ENCODE measurements at regions not wholly inside any gene's neighbourhood (a gene's known extent, or its start where the extent isn't known, plus 50 kb on each side); places are given as distances from the start of the nearest gene placed in this dataset.
A peak's percentile ranks its signal among the peaks of the same experiment; 100 is the strongest.

GRCh38 chr5:167952278-167952995 is 339.0 kb upstream of the WWC1 start:
- no peak overlapping the region for H3K4me3 ChIP-seq (replicated peaks; ENCODE audit: low read depth, low read length)
- no peaks in the 10 kb centered on the region for H3K36me3 ChIP-seq (ENCODE audit: control insufficient read depth, insufficient read depth, low read length)
- no peak for TF ChIP-seq CTCF (IDR thresholded peaks at IDR 0.05; ENCODE audit: insufficient read depth, low read length, poor library complexity, severe bottlenecking)
- no peak for DNase-seq (ENCODE audit: extremely low read depth, insufficient read length)
- H3K27me3 ChIP-seq (replicated peaks; ENCODE audit: control insufficient read depth, insufficient read depth, low read length), result no peaks in the 10 kb centered on the region

GRCh38 chr5:167953151-167953798 is 338.2 kb upstream of the WWC1 start:
- Histone ChIP-seq H3K36me3 (ENCODE audit: control insufficient read depth, insufficient read depth, low read length) (no peaks in the 10 kb centered on the region), H3K4me3 (replicated peaks; ENCODE audit: low read depth, low read length) (no peak overlapping the region), H3K27me3 (replicated peaks; ENCODE audit: control insufficient read depth, insufficient read depth, low read length) (no peaks in the 10 kb centered on the region)
- TF ChIP-seq CTCF (IDR thresholded peaks at IDR 0.05; ENCODE audit: insufficient read depth, low read length, poor library complexity, severe bottlenecking), result no peak
- DNase-seq (ENCODE audit: extremely low read depth, insufficient read length), result no peak

GRCh38 chr5:167961731-167962130 is 329.7 kb upstream of the WWC1 start:
- no peak for TF ChIP-seq CTCF (IDR thresholded peaks at IDR 0.05; ENCODE audit: insufficient read depth, low read length, poor library complexity, severe bottlenecking)
- no peak overlapping the region for H3K4me3 ChIP-seq (replicated peaks; ENCODE audit: low read depth, low read length)
- DNase-seq (ENCODE audit: extremely low read depth, insufficient read length), result no peak
- no peaks in the 10 kb centered on the region; the same call in 1 of the 2 replicates for H3K27me3 ChIP-seq (replicated peaks; ENCODE audit: control insufficient read depth, insufficient read depth, low read length)
- no peaks in the 10 kb centered on the region for H3K36me3 ChIP-seq (ENCODE audit: control insufficient read depth, insufficient read depth, low read length)

- DNase-seq (ENCODE audit: extremely low read depth, insufficient read length), result no peak
- peak; percentile 19 for TF ChIP-seq CTCF (IDR thresholded peaks at IDR 0.05; ENCODE audit: insufficient read depth, low read length, poor library complexity, severe bottlenecking)
- no peaks in the 10 kb centered on the region for H3K36me3 ChIP-seq (ENCODE audit: control insufficient read depth, insufficient read depth, low read length)
- no peaks in the 10 kb centered on the region; the same call in 1 of the 2 replicates for H3K27me3 ChIP-seq (replicated peaks; ENCODE audit: control insufficient read depth, insufficient read depth, low read length)
- H3K4me3 ChIP-seq (replicated peaks; ENCODE audit: low read depth, low read length), result no peak overlapping the region
Measured at GRCh38 chr5:167964529-167964928, 326.9 kb upstream of the WWC1 start.

GRCh38 chr5:167965710-167966109 is 325.7 kb upstream of the WWC1 start:
- no peaks in the 10 kb centered on the region for H3K36me3 ChIP-seq (ENCODE audit: control insufficient read depth, insufficient read depth, low read length)
- no peak overlapping the region for H3K4me3 ChIP-seq (replicated peaks; ENCODE audit: low read depth, low read length)
- TF ChIP-seq CTCF (IDR thresholded peaks at IDR 0.05; ENCODE audit: insufficient read depth, low read length, poor library complexity, severe bottlenecking), result no peak
- DNase-seq (ENCODE audit: extremely low read depth, insufficient read length), result no peak
- no peaks in the 10 kb centered on the region; the same call in 1 of the 2 replicates for H3K27me3 ChIP-seq (replicated peaks; ENCODE audit: control insufficient read depth, insufficient read depth, low read length)
